Gastrocnemius medialis (tissue), 4 donors: ENCODE measurements at regions not wholly inside any gene's neighbourhood (a gene's known extent, or its start where the extent isn't known, plus 50 kb on each side); places are given as distances from the start of the nearest gene placed in this dataset.

Experiments
- ATAC-seq, 2 donors: fragments of 150-250 bp; one replicate each; pipeline ENCODE4 v1.9.1; 2016
- DNase-seq, 2 donors: peaks; one replicate each; pipeline ENCODE4 v3.0.0-alpha.2; 2019
- H3K27ac ChIP-seq, 4 donors: fragments of 200-600 bp; sonication (generic); 1 replicate in 1 of 4; 2 replicates in 3 of 4; pipeline ENCODE4 v1.5.1; 2016 to 2018; ENCODE audit warnings: mild to moderate bottlenecking in 2 of 4, moderate library complexity in 1 of 4
- H3K27me3 ChIP-seq, 3 donors: fragments of 200-600 bp; sonication (generic) in 2 of 3; 1 replicate in 1 of 3; 2 replicates in 2 of 3; pipeline versions ENCODE4 v1.5.1 to v1.6.0; 2016 to 2019; ENCODE audit warnings: mild to moderate bottlenecking in 1 of 3, moderate library complexity in 1 of 3
- H3K36me3 ChIP-seq, 2 donors: fragments of 200-600 bp; sonication (generic) in 1 of 2; one replicate each; pipeline ENCODE4 v1.5.1; 2017 to 2018
- H3K4me1 ChIP-seq, 2 donors: fragments of 200-600 bp; sonication (generic) in 1 of 2; one replicate each; pipeline ENCODE4 v1.5.1; 2016 to 2017; ENCODE audit warnings: mild to moderate bottlenecking in 2 of 2
- H3K4me3 ChIP-seq, 4 donors: fragments of 200-600 bp; sonication (generic) in 3 of 4; 1 replicate in 1 of 4; 2 replicates in 3 of 4; pipeline ENCODE4 v1.5.1; 2016 to 2019; ENCODE audit warnings: mild to moderate bottlenecking in 2 of 4
- H3K9me3 ChIP-seq, 3 donors: fragments of 200-600 bp; sonication (generic) in 2 of 3; 1 replicate in 1 of 3; 2 replicates in 2 of 3; pipeline ENCODE4 v1.5.1; 2016 to 2019
- POLR2A ChIP-seq, 2 donors: fragments of 450-650 bp; IDR thresholded peaks; one replicate each; pipeline ENCODE4 v1.6.1; 2017; ENCODE audit warnings: antibody characterized with exemption in 2 of 2, mild to moderate bottlenecking in 2 of 2, moderate library complexity in 2 of 2
- in situ Hi-C, 4 donors: fragments of 200-750 bp; cut with MboI; loops; one replicate each; pipeline versions ENCODE4 v1.15.0 to v1.8.0; 2017; ENCODE audit warnings: low sequenced_read_pairs in 4 of 4
- intact Hi-C: fragments of 100-400 bp; cut with DNase I; formaldehyde crosslinking; loops from one replicate; pipeline ENCODE4 v1.15.1; 2023; ENCODE audit warnings: low total_unique reads
- TF ChIP-seq, protein P1 (sequence below), 5 experiments: fragments of 450-650 bp in 3 of 5; fragments of 200-600 bp in 2 of 5; sonication (generic) in 2 of 5; IDR thresholded peaks in 4 of 5; conservative IDR thresholded peaks in 1 of 5; 1 replicate in 4 of 5; 2 replicates in 1 of 5; pipeline ENCODE4 v1.5.1; 2016 to 2019; ENCODE audit warnings: antibody characterized with exemption in 5 of 5, mild to moderate bottlenecking in 3 of 5, moderate library complexity in 3 of 5

DNA sequence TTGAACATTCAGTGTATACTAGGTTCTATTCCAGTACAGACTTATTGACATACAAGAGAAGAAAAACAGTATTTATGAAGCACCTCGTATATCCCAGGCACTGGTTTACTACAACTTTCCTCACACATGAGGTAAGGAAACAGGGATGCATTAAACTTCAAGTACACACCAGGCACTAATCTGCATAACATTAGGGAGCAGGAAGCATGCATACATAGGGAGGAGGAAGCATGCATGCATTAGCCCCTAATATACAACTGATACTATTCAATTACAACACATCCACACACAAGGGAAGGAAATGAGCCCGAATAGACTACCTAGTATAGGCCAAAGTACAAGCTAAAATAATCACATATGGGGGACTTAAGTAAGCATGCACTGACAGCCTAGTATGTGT, 525.3 kb downstream of the SUCLG1 start:
- Histone ChIP-seq H3K27ac (no peak overlapping the region), H3K4me3 (no peak overlapping the region), H3K9me3 (no peaks in the 10 kb centered on the region), H3K4me1 (no peaks in the 10 kb centered on the region), H3K27me3 (no peaks in the 10 kb centered on the region), H3K36me3 (no peaks in the 10 kb centered on the region)
- TF ChIP-seq, protein P1, sequence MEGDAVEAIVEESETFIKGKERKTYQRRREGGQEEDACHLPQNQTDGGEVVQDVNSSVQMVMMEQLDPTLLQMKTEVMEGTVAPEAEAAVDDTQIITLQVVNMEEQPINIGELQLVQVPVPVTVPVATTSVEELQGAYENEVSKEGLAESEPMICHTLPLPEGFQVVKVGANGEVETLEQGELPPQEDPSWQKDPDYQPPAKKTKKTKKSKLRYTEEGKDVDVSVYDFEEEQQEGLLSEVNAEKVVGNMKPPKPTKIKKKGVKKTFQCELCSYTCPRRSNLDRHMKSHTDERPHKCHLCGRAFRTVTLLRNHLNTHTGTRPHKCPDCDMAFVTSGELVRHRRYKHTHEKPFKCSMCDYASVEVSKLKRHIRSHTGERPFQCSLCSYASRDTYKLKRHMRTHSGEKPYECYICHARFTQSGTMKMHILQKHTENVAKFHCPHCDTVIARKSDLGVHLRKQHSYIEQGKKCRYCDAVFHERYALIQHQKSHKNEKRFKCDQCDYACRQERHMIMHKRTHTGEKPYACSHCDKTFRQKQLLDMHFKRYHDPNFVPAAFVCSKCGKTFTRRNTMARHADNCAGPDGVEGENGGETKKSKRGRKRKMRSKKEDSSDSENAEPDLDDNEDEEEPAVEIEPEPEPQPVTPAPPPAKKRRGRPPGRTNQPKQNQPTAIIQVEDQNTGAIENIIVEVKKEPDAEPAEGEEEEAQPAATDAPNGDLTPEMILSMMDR (IDR thresholded peaks at IDR 0.05 in 4 of 5, conservative IDR thresholded peaks at IDR 0.05 in 1 of 5) = no peak
- TF ChIP-seq POLR2A (IDR thresholded peaks at IDR 0.05) = no peak
- no peak for DNase-seq
- in situ Hi-C loops = no loop called here
- intact Hi-C loops = no loop called here
- ATAC-seq = no peak

DNA sequence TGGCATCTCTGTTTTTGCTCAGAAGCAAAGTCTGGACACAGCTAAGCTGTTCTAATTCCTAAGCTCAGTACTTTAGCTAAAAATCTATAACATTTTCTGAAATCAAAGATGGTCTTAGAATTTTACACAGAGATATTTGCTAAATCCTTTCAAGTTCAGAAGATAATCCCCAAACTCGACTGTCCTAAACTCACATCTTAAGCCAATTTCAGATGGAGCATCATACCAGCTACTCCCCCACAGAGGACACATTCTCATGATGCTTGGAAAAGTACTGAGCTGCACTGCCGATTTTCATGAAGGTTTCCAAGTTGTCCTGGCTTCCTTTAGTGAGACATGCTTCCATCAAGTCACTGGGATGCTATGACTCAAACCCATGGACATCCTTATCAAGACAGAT, 535.5 kb downstream of the SUCLG1 start:
- no peak overlapping the region for H3K27ac ChIP-seq
- no peak for DNase-seq
- ATAC-seq = no peak
- H3K4me1 ChIP-seq = no peaks in the 10 kb centered on the region
- TF ChIP-seq, protein P1 (IDR thresholded peaks at IDR 0.05 in 4 of 5, conservative IDR thresholded peaks at IDR 0.05 in 1 of 5) = no peak
- in situ Hi-C loops (no loop called here), intact Hi-C loops (no loop called here)
- H3K36me3 ChIP-seq = no peaks in the 10 kb centered on the region
- H3K9me3 ChIP-seq = no peaks in the 10 kb centered on the region
- H3K4me3 ChIP-seq = no peak overlapping the region
- no peaks in the 10 kb centered on the region for H3K27me3 ChIP-seq

DNA sequence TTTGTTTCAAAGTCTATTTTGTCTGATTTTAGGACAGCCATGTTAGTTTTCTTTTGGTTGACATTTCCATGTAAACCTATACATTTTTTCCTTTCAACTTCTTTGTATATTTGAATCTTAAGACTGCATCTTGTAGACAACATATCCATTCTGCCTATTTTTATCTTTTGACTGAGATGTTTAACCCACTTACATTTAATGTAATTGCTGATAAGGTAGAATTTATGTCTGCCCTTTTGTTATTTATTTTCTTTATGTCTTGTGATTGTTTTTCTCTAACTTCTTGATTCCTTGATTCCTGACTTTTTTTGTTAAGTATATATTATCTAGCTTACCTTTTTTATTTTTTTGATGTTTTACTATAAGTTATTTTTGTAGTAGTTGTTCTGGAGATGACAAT, 542.5 kb downstream of the SUCLG1 start:
- in situ Hi-C loops = no loop called here
- Histone ChIP-seq H3K4me1 (no peaks in the 10 kb centered on the region), H3K4me3 (no peak overlapping the region), H3K27ac (no peak overlapping the region), H3K36me3 (no peaks in the 10 kb centered on the region), H3K27me3 (no peaks in the 10 kb centered on the region), H3K9me3 (no peaks in the 10 kb centered on the region)
- DNase-seq (no peak), ATAC-seq (no peak)
- TF ChIP-seq, protein P1 (IDR thresholded peaks at IDR 0.05 in 4 of 5, conservative IDR thresholded peaks at IDR 0.05 in 1 of 5) = no peak
- no peak for TF ChIP-seq POLR2A (IDR thresholded peaks at IDR 0.05)
- intact Hi-C loops = no loop called here

DNA sequence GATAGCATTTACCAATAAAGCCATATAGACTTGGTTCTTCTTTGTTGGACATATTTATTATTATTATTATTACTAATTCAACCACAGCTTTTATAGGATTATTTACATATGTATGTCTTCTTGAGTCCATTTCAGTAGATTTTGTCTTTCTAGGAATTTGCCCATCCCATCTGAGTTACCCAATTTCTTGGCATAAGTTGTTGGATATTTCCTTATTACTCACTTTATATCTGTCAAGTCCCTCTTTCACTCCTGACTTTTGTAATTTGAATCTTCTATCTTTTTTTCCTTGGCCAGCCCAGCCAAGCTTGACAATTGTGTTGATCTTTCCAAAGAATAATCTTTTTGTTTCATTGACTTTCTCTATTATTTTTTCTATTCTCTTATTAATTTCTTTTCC, 543.7 kb downstream of the SUCLG1 start:
- H3K9me3 ChIP-seq = no peaks in the 10 kb centered on the region
- H3K4me3 ChIP-seq = no peak overlapping the region
- H3K4me1 ChIP-seq = no peaks in the 10 kb centered on the region
- no peaks in the 10 kb centered on the region for H3K27me3 ChIP-seq
- no peaks in the 10 kb centered on the region for H3K36me3 ChIP-seq
- in situ Hi-C loops = no loop called here
- H3K27ac ChIP-seq = no peak overlapping the region
- ATAC-seq (no peak), DNase-seq (no peak)
- TF ChIP-seq POLR2A (IDR thresholded peaks at IDR 0.05) = no peak
- TF ChIP-seq, protein P1 (IDR thresholded peaks at IDR 0.05 in 4 of 5, conservative IDR thresholded peaks at IDR 0.05 in 1 of 5) = no peak
- intact Hi-C loops = no loop called here

DNA sequence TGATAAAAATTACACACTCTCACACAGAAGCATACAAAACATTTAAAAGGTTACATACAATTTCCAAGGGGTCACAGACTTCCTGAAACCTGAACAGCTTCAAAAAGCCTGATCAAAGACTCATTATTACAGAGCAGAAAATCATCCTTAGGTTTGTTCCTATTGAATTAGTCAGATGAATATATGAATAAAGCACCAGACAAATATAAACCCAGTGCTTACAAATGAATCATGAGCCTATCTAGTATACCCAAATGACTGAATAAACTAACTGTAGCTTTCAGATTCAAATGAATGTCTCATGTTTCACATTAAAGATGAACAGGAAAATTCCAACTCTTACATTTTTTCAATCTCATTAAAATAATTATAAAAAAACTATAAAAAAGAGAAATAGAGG, 550.3 kb downstream of the SUCLG1 start:
- Histone ChIP-seq H3K27ac (no peak overlapping the region), H3K36me3 (no peaks in the 10 kb centered on the region), H3K4me1 (no peaks in the 10 kb centered on the region), H3K9me3 (peaks cover 0 to 8% (median 0%) of the 10 kb centered on the region in 3 donors), H3K27me3 (no peaks in the 10 kb centered on the region), H3K4me3 (no peak overlapping the region)
- TF ChIP-seq, protein P1 (IDR thresholded peaks at IDR 0.05 in 4 of 5, conservative IDR thresholded peaks at IDR 0.05 in 1 of 5) = no peak
- TF ChIP-seq POLR2A (IDR thresholded peaks at IDR 0.05) = no peak
- in situ Hi-C loops (no loop called here), intact Hi-C loops (no loop called here)
- ATAC-seq = no peak
- no peak for DNase-seq
